NCI-H524 (cell line): ENCODE measurements at regions not wholly inside any gene's neighbourhood (a gene's known extent, or its start where the extent isn't known, plus 50 kb on each side); places are given as distances from the start of the nearest gene placed in this dataset.

Experiments
- DNase-seq, 2 experiments: peaks; one replicate each; lab custom pipeline; 2025; lab: John Stamatoyannopoulos, UW

- no peak for DNase-seq
Observed at GRCh38 chr5:89036704-89037489, 153.9 kb upstream of the MEF2C start.

- DNase-seq: no peak
Observed at GRCh38 chr5:89036166-89036565, 153.2 kb upstream of the MEF2C start.

GRCh38 chr5:89034588-89034987 lies 151.6 kb upstream of the MEF2C start:
- no peak for DNase-seq

GRCh38 chr5:89030798-89031197 lies 147.8 kb upstream of the MEF2C start:
- no peak for DNase-seq

DNA sequence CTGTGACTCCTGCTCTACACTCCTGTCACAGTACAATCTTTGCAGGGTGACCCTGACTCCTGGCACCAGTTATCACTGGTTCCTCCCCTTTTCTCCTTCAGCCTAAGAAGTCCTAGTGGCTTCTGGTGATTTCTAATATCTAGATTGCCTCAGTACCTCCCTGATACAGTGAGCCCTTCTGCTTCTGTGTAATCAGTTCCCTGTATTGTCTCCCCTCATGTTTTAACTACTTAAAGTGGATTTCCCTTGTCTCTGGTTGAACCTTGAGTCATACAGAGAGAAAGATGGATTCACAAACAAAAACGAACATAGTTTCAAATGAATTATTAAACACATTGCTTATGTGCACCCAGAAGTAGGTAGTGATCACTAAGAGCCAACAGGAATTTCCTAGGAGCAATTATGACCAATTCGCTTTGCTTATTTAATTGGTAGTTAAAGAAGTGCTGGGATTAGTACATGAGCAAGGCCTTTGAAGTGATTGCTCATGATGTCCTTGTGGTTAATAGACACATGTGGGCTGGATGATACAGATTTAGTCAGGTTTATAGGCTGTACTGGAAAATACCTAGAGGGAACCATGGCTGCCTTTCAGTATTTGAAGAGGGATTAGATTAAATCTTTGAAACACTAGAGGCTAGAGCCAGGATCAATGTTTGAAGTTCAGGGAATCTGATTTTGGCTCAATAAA lies 145.8 kb upstream of the MEF2C start:
- peak in 1 of 2 experiments; percentile 64 for DNase-seq

- DNase-seq: no peak
Observed at GRCh38 chr5:89024045-89024444, 141.1 kb upstream of the MEF2C start.

DNA sequence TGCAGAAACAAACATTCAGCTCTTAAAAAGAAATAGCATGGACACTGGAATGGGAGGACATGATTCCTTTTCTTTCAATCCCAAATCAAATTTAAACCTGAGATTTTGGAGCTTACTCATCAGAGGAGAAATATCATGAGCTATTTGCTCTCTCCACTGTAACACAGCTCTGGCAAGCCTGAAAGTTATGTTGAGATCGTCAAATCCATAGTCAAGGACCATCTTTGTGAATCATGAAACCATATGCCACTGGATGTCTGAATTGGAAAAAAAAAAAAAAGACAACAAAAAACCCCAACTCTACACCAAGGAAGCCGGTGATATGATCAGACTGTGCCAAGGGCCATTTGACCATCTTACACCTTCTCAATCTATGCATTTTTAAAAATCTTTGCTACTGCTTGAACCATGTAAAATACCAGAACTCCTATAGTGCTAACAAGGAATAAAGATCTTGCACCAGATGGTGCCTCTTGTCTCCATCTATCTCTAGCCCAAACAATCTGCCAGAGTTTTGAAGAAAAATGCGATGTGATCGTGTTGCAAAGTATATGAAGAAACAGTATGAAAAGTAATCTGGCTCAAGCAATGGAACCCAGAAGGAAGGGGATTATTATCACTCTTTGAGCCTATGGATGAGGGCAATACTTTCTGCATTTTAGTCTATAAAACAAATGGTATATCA lies 138.1 kb upstream of the MEF2C start:
- DNase-seq: peak; percentile 64 to 89

DNA sequence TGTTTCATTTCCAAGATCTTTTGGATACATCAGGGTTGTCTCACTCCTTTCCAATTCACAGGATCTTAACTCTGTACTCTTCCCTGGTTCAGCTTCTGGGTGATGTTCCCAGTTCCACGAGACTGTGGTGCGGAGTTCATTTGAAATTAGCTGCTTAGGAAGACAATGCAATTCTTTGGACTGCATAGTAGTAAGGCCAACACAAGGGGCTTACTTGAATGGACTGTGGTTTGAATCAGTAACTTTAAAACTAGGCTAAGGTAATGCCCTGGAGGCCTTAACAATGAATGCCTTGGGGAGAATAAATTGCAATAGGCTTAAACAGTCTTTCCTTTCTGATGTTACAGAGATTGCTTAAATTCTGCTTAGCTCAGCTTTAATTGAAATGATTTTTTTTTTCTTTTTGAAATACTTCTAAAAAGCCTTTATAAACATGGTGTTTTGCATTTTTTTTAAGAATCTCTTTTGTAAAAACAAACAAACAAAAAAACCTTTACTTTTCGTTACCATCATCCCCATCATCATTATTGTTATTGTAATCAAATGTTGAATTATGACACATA lies 133.8 kb upstream of the MEF2C start:
- DNase-seq: no peak

- DNase-seq: no peak
Observed at GRCh38 chr5:89015409-89015808, 132.4 kb upstream of the MEF2C start.

DNA sequence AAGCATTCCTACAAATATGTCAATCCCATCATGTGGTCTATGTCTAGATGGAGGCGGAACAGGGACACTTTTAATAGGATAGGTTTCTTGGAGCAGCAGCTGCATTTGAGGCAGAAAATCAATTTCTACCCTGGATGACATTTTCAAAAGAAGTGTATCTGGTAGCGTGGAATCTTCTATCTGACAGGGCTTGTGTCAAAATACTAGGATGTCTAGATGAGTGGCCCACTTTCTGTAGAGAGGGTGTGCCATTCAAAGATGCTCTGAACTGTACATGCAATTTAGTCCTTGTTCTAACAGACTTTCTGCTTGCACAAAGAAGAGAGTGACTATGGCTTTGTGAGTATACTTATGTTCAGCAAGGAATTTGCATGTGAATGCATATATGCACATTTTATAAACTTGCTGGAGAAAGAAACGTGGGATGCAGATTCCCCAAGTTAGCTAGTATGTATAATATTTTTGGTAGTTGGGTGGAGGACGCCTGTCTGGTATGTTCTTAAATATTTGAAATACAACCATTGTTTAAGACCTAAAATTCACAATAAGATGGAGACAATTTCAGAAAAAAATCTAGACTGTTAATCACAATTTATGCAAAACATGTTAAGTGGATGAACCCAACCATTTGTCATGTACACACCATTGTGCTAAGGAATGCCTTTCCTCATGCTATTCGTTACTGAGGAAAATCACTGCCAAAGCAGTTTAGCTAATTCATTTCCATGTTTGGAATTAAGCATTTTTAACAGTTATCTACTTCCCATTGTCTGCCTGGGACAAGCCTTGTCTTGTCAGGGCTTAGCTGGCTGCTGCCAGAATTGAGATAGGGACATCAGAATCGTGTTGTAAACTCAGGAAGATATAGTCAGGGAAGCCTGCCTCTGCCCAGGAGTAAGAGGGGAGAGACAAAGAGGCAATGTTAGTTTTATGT lies 129.1 kb upstream of the MEF2C start:
- no peak for DNase-seq

GRCh38 chr5:89010512-89010911 lies 127.5 kb upstream of the MEF2C start:
- no peak for DNase-seq

DNA sequence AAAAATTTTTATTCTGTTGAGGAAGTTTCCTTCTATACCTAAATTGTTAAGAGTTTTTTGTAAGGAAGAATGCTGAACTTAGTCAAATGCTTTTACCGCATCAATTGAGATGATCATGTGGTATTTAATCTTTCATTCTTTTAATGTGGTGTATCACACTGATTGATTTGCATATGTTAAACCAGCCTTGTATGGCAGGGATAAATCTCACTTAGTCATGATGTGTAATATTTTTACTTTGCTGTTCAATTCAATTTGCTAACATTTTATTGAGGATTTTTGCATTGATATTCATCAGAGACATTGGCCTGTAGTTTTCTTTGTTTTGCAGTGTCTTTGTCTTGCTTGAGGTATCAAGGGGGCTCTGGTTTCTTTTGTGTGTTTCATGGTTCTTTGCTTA lies 125.3 kb upstream of the MEF2C start:
- DNase-seq: no peak

DNA sequence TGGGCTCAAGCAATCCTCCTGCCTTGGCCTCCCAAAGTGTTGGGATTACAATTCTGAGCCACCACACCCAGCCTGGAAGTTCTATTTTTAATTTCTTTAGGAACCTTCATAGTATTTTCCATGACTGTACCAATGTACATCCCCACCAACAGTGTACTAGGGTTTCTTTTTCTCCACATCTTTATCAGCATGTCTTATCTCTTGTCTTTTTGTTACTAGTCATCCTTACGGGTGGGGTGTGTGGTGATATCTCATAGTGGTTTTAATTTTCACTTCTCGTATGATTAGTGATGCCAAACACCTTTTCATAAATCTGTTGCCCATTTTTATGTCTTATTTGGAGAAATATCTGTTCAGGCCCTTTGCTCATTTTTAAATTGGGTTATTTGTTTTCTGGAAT lies 123.0 kb upstream of the MEF2C start:
- DNase-seq: no peak

DNA sequence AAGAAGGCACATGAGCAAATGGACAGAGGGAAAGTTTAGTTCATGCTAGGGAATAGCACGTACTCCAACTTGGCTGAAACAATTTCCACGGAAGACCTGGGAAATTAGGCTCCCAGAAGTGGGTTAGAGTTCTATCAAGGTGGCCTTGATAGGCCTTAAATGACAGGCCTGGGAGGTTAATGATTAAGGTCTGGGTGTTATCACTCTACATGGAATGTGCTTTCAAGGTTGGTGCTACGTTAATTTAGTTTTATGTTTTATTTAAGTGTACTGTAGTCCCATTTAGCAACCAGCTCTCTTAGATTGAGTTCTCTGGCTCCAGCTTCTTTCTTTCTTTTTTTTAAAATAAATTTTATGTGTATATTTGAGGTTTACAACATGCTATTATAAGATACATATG lies 121.4 kb upstream of the MEF2C start:
- no peak for DNase-seq

GRCh38 chr5:89003563-89004036 lies 120.6 kb upstream of the MEF2C start:
- no peak for DNase-seq

GRCh38 chr5:88999853-89000252 lies 116.9 kb upstream of the MEF2C start:
- DNase-seq: no peak

DNA sequence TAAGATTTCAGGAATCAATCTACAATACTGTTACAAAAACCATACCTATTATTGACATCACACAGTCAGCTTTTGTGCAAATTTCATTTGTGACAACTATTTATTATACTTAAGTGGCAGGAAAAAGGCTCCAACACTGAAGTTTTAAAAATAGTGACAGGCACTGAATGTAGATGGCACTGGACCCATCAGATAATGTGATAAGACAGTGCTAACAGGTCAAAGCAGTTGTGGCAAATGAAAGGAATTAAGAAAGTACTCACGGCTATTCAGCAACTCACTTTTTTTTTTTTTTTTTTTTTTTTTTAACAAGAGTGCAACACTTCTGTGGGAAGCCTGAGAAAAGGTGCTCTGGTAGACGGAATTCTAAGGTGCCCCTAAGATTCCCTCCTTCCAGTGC lies 115.0 kb upstream of the MEF2C start:
- no peak for DNase-seq

GRCh38 chr5:88984040-88984439 lies 101.1 kb upstream of the MEF2C start:
- DNase-seq: no peak

DNA sequence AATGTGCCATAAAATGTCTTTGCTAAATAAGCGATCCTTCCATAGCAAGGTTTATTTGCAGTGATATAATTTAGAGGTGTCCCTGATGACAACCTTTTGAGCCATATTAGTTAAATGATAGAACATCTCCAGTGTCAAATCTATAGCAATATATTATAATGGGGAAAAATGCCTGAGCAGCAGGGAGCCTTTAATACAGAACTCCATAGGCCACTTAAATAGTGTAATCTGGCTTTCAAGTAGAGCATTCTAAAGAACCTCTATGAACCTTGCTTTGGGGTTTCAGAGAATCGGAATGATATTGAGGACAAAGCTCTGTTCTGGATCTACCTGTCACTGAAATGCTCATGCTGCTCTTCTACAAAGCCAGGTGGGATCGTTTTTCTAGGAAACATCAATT lies 96.7 kb upstream of the MEF2C start:
- no peak for DNase-seq

GRCh38 chr5:88979244-88979643 lies 96.3 kb upstream of the MEF2C start:
- no peak for DNase-seq

- DNase-seq: no peak
Observed at GRCh38 chr5:88976914-88977313, 93.9 kb upstream of the MEF2C start.
